T-cell (primary cell): ENCODE measurements at regions not wholly inside any gene's neighbourhood (a gene's known extent, or its start where the extent isn't known, plus 50 kb on each side); places are given as distances from the start of the nearest gene placed in this dataset.
"Not testable (repeated sequence)": the region's sequence is repeated elsewhere in the genome, so short reads cannot be mapped to it uniquely, and the experiment has no call there.

Source experiments
- ATAC-seq, 4 experiments: fragments of 200-7000 bp in 3 of 4; fragments of 150-1000 bp in 1 of 4; cut with Tn5 transposase; replicated peaks in 1 of 4; 1 replicate in 3 of 4; 2 replicates in 1 of 4; pipeline ENCODE4 v1.10.0; 2021; ENCODE audit warnings: moderate library complexity in 3 of 4, mild to moderate bottlenecking in 2 of 4, moderate number of reproducible peaks in 1 of 4
- CTCF ChIA-PET, 2 donors: fragments of 300-600 bp; sonication (Branson Sonifier 250); formaldehyde crosslinking; loops; one replicate each; lab custom pipeline; 2022; ENCODE audit warnings: antibody characterized with exemption in 2 of 2; lab: Charles Lee
- POLR2A ChIA-PET, 2 donors: fragments of 300-600 bp; sonication (Branson Sonifier 250); formaldehyde crosslinking; loops; one replicate each; lab custom pipeline; 2022; ENCODE audit warnings: antibody characterized with exemption in 2 of 2; lab: Charles Lee
- DNase-seq, 35 experiments: peaks; one replicate each; pipeline versions ENCODE4 v3.0.0 to v3.0.0-alpha.2; 2013 to 2023
- H3K27ac ChIP-seq: one replicate; pipeline ENCODE4 v1.5.1; 2013; ENCODE audit warnings: low read length
- H3K27me3 ChIP-seq, 2 experiments: replicated peaks in 1 of 2; 1 replicate in 1 of 2; 2 replicates in 1 of 2; pipeline versions ENCODE4 v1.6.1 to v1.7.0; 2013; ENCODE audit warnings: low read length in 1 of 2, mixed read lengths in 1 of 2; ENCODE audit not compliant: control insufficient read depth in 2 of 2, insufficient read depth in 2 of 2; ENCODE audit errors: extremely low read depth in 1 of 2
- H3K36me3 ChIP-seq, 2 donors: 1 replicate in 1 of 2; 2 replicates in 1 of 2; pipeline versions ENCODE4 v1.6.1 to v1.7.0; 2013; ENCODE audit warnings: low read length in 1 of 2; ENCODE audit not compliant: control insufficient read depth in 2 of 2, insufficient read depth in 1 of 2; ENCODE audit errors: extremely low read depth in 1 of 2
- H3K4me1 ChIP-seq, 2 experiments: 1 replicate in 1 of 2; 2 replicates in 1 of 2; pipeline versions ENCODE4 v1.6.1 to v1.7.0; 2013; ENCODE audit warnings: low read length in 2 of 2, mixed read lengths in 1 of 2; ENCODE audit not compliant: insufficient read depth in 2 of 2, control insufficient read depth in 1 of 2; ENCODE audit errors: extremely low read depth in 1 of 2
- H3K4me3 ChIP-seq, 2 donors: 1 replicate in 1 of 2; 2 replicates in 1 of 2; pipeline versions ENCODE4 v1.5.1 to v1.7.0; 2013; ENCODE audit warnings: mild to moderate bottlenecking in 2 of 2, low read length in 1 of 2, moderate library complexity in 1 of 2; ENCODE audit not compliant: control insufficient read depth in 1 of 2; ENCODE audit errors: extremely low read depth in 1 of 2
- H3K9me3 ChIP-seq: 2 replicates; pipeline ENCODE4 v1.7.0; 2013
- H3K27ac Mint-ChIP-seq, 2 donors: one replicate each; pipeline ENCODE4 v1.8.0; 2020 to 2021; ENCODE audit warnings: mild to moderate bottlenecking in 2 of 2, mixed read lengths in 2 of 2
- H3K27me3 Mint-ChIP-seq, 2 donors: one replicate each; pipeline ENCODE4 v1.8.0; 2021 to 2022; ENCODE audit warnings: mixed read lengths in 2 of 2
- H3K36me3 Mint-ChIP-seq: one replicate; pipeline ENCODE4 v1.8.0; 2021; ENCODE audit warnings: mixed read lengths
- H3K4me1 Mint-ChIP-seq, 3 donors: one replicate each; pipeline ENCODE4 v1.8.0; 2020 to 2022; ENCODE audit warnings: mixed read lengths in 3 of 3, mild to moderate bottlenecking in 1 of 3
- H3K4me3 Mint-ChIP-seq, 3 donors: one replicate each; pipeline ENCODE4 v1.8.0; 2020 to 2022; ENCODE audit warnings: mild to moderate bottlenecking in 3 of 3, mixed read lengths in 3 of 3, moderate library complexity in 3 of 3
- H3K9me3 Mint-ChIP-seq, 3 donors: one replicate each; pipeline ENCODE4 v1.8.0; 2020 to 2022; ENCODE audit warnings: mixed read lengths in 3 of 3
- WGBS: methylation state at CpG from one replicate; pipeline ENCODE4 v1.1.5; 2013; ENCODE audit warnings: missing lambda C conversion rate; ENCODE audit not compliant: insufficient coverage; 5-methylcytosine and 5-hydroxymethylcytosine counted together

- H3K4me3 Mint-ChIP-seq, ATAC-seq, CTCF ChIA-PET, H3K27ac ChIP-seq, H3K36me3 ChIP-seq, H3K4me1 ChIP-seq, H3K27me3 Mint-ChIP-seq, H3K27me3 ChIP-seq, H3K27ac Mint-ChIP-seq, H3K9me3 Mint-ChIP-seq, DNase-seq, H3K36me3 Mint-ChIP-seq, H3K4me3 ChIP-seq, H3K9me3 ChIP-seq, H3K4me1 Mint-ChIP-seq, POLR2A ChIA-PET: not testable (repeated sequence)
- no CpG with 5 or more reads among the region's 12 CpGs for WGBS
Observed at GRCh38 chr13:18277372-18277771, 904.3 kb downstream of the TUBA3C start.

DNA sequence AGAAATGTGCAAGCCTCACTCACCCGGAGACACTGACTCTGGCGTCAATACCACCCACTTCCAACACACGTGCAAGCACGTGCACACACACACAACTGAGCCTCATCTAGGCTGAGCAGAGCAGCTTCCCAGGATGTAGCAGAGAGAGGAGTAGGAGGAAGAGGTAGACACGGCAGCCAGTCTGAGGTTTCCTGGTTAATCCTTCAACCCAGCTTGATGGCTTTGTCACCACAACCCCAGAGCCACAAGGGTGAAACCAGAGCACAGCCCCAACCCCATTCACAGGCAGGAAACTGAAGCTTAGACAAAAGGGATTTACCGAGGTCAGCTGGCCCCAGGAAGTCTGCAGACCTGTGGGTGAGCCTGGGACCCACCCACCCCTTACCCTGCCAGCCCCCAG, 905.3 kb downstream of the TUBA3C start:
- H3K9me3 Mint-ChIP-seq, H3K4me3 ChIP-seq, H3K4me1 Mint-ChIP-seq, H3K36me3 ChIP-seq, H3K27me3 Mint-ChIP-seq, H3K9me3 ChIP-seq, POLR2A ChIA-PET, H3K36me3 Mint-ChIP-seq, H3K4me1 ChIP-seq, CTCF ChIA-PET, H3K4me3 Mint-ChIP-seq, H3K27me3 ChIP-seq, H3K27ac Mint-ChIP-seq, DNase-seq, H3K27ac ChIP-seq: not testable (repeated sequence)
- no CpG with 5 or more reads among the region's 6 CpGs for WGBS
- peak in 1 of 4 experiments; percentile 40 for ATAC-seq

DNA sequence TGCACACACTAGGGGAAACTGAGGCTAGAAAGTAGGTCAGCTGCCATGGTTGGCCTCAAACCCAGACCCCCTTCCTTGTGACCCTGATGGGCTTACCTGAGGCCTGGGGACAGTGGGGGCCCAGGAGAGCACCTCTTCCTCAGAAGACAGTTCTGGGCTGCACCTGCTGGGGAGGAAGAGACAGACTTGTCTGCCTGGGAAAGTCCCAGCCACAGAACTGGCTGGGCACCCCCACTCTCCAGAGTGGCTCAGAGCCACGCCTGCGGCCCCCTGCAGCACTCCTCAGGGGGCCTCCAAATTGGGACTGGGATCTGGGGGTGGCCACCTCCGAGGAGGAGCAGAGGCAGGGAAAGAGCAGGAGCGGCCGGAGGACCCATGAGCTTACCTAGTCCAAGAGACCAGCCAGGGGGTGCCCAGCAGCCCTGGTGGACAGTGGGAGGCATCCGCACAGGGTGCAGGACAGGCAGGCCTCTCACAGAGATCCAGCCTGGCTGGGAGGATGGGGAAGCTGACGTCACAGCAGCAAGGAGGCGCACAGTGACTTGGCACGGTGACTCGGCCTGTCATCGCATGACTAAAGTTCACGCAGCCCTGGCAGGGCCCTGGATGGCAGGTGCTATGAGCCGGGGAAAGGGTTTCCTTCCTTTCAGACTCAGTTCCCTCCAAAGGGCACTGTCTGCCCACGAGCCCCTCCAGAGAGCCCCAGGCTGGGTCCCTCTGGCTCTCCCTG, 907.7 kb downstream of the TUBA3C start:
- H3K4me3 Mint-ChIP-seq, H3K27ac ChIP-seq, H3K36me3 Mint-ChIP-seq, DNase-seq, H3K4me3 ChIP-seq, H3K9me3 Mint-ChIP-seq, POLR2A ChIA-PET, H3K27me3 ChIP-seq, H3K4me1 Mint-ChIP-seq, H3K36me3 ChIP-seq, H3K27ac Mint-ChIP-seq, H3K4me1 ChIP-seq, ATAC-seq, H3K27me3 Mint-ChIP-seq, H3K9me3 ChIP-seq, CTCF ChIA-PET: not testable (repeated sequence)
- WGBS = 97% methylated on average over 6 of the region's 14 CpGs

DNA sequence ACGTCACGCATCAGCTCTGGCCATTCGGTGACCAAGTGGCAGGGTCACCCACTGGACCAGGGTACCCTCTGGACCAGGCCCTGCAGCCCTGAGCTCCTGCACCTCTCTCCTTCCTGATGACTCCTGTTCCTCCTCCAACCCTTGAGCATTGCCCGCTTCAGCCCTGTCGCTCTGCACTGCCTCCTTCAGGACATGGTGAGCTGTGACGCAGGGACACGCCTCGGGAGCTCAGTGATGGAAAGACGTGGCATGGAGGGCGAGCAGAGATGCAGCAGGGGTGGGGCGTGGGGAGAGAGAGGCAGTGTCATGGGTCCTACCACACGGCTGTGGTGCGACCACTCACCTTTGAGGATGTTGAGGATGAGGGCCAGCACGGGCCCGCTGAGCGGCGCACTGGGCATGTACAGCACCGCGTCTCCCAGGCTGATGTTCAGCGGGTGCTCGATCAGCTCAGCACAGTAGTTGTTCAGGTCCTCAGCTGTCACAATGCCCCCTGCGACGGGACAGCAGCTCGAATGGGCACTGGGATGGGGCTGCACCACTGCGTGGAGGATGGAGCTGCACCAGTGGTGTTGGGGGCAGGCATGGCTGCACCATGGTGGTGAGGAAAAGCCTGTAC, 922.7 kb downstream of the TUBA3C start:
- H3K27ac ChIP-seq, ATAC-seq, H3K27me3 Mint-ChIP-seq, H3K4me1 Mint-ChIP-seq, DNase-seq, H3K36me3 Mint-ChIP-seq, H3K36me3 ChIP-seq, H3K4me3 Mint-ChIP-seq, H3K4me1 ChIP-seq, H3K9me3 ChIP-seq, H3K27ac Mint-ChIP-seq, CTCF ChIA-PET, H3K27me3 ChIP-seq, H3K4me3 ChIP-seq, POLR2A ChIA-PET: not testable (repeated sequence)
- 82% methylated on average over 11 of the region's 25 CpGs for WGBS
- peaks cover 0 to 11% (median 6%) of the 10 kb centered on the region in 3 donors for H3K9me3 Mint-ChIP-seq

- 71% methylated on average over 3 of the region's 9 CpGs for WGBS
- H3K4me1 ChIP-seq, H3K27ac ChIP-seq, H3K36me3 Mint-ChIP-seq, H3K4me1 Mint-ChIP-seq, ATAC-seq, H3K27me3 ChIP-seq, CTCF ChIA-PET, POLR2A ChIA-PET, H3K9me3 ChIP-seq, DNase-seq, H3K36me3 ChIP-seq, H3K27me3 Mint-ChIP-seq, H3K27ac Mint-ChIP-seq, H3K4me3 Mint-ChIP-seq, H3K4me3 ChIP-seq: not testable (repeated sequence)
- peaks cover 0 to 11% (median 6%) of the 10 kb centered on the region in 3 donors for H3K9me3 Mint-ChIP-seq
Observed at GRCh38 chr13:18257686-18258085, 923.9 kb downstream of the TUBA3C start.

DNA sequence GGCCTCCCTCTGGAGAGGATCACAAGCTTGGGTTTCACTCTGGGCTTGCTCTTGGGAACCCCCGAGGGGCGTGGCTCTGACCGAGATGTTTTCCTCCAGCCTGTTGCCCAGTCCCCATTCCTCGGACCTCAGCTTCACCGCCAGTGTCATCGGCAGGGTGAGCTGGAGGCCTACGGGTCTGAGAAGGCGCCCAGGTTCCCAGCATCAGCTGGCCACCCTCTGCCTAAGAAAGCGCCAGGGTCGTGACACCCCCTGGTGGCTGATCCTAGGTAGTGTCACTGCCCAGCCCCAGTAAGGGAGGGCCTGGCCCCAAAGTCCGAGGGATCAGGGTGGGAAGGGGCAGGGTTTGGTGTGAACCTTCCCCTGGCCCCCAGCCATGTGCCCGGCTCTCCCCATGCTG, 928.8 kb downstream of the TUBA3C start:
- H3K27me3 ChIP-seq, H3K4me1 ChIP-seq, CTCF ChIA-PET, POLR2A ChIA-PET, H3K4me3 Mint-ChIP-seq, H3K27me3 Mint-ChIP-seq, H3K27ac ChIP-seq, ATAC-seq, H3K36me3 ChIP-seq, H3K4me1 Mint-ChIP-seq, H3K36me3 Mint-ChIP-seq, H3K9me3 ChIP-seq, DNase-seq, H3K27ac Mint-ChIP-seq, H3K4me3 ChIP-seq: not testable (repeated sequence)
- WGBS = 93% methylated on average over 7 of the region's 12 CpGs
- H3K9me3 Mint-ChIP-seq = peaks cover 0 to 17% (median 12%) of the 10 kb centered on the region in 3 donors
